Heart left ventricle (tissue), 16 donors: ENCODE measurements at regions not wholly inside any gene's neighbourhood (a gene's known extent, or its start where the extent isn't known, plus 50 kb on each side); places are given as distances from the start of the nearest gene placed in this dataset.

ENCODE experiments used
- ATAC-seq, 4 donors: fragments of 200-7000 bp; cut with Tn5 transposase; one replicate each; pipeline ENCODE4 v1.9.1; 2020 to 2022; ENCODE audit warnings: moderate library complexity in 4 of 4, mild to moderate bottlenecking in 3 of 4, moderate number of reproducible peaks in 1 of 4
- DNase-seq, 5 donors: peaks; one replicate each; pipeline ENCODE4 v3.0.0-alpha.2; 2020
- H3K27ac ChIP-seq, 12 donors: fragments of 200-600 bp; sonication (generic) in 4 of 12; one replicate each; pipeline versions ENCODE4 v1.5.0 to v1.8.0; 2016 to 2022; ENCODE audit warnings: mild to moderate bottlenecking in 2 of 12
- H3K27me3 ChIP-seq, 9 donors: fragments of 200-600 bp; sonication (generic) in 2 of 9; one replicate each; pipeline versions ENCODE4 v1.5.1 to v1.8.0; 2016 to 2022; ENCODE audit warnings: mild to moderate bottlenecking in 3 of 9
- H3K36me3 ChIP-seq, 9 donors: fragments of 200-600 bp; sonication (generic) in 2 of 9; one replicate each; pipeline versions ENCODE4 v1.5.0 to v1.8.0; 2018 to 2022; ENCODE audit warnings: mild to moderate bottlenecking in 2 of 9
- H3K4me1 ChIP-seq, 12 donors: fragments of 200-600 bp; sonication (generic) in 4 of 12; one replicate each; pipeline versions ENCODE4 v1.5.0 to v1.8.0; 2016 to 2022; ENCODE audit warnings: mild to moderate bottlenecking in 3 of 12
- H3K4me3 ChIP-seq, 12 donors: fragments of 200-600 bp; sonication (generic) in 4 of 12; one replicate each; pipeline versions ENCODE4 v1.5.0 to v1.8.0; 2017 to 2022; ENCODE audit warnings: mild to moderate bottlenecking in 9 of 12, moderate library complexity in 4 of 12
- H3K9me3 ChIP-seq, 12 donors: fragments of 200-600 bp; sonication (generic) in 4 of 12; one replicate each; pipeline versions ENCODE4 v1.5.0 to v1.8.0; 2016 to 2022; ENCODE audit warnings: mild to moderate bottlenecking in 1 of 12
- CTCF ChIP-seq, 12 donors: fragments of 200-600 bp; sonication (generic) in 4 of 12; IDR thresholded peaks; one replicate each; pipeline versions ENCODE4 v1.5.0 to v1.8.0; 2018 to 2022; ENCODE audit warnings: antibody characterized with exemption in 12 of 12, mild to moderate bottlenecking in 5 of 12
- POLR2A ChIP-seq, 2 donors: fragments of 450-650 bp; IDR thresholded peaks; one replicate each; pipeline ENCODE4 v1.6.1; 2017; ENCODE audit warnings: antibody characterized with exemption in 2 of 2, mild to moderate bottlenecking in 2 of 2, moderate library complexity in 2 of 2
- WGBS, 4 donors: extraction: QIAGEN DNeasy Blood & Tissue Kit in 2 of 4; methylation state at CpG; one replicate each; pipeline versions ENCODE4 v1.1.5 to v1.1.7; 2013 to 2018; 5-methylcytosine and 5-hydroxymethylcytosine counted together
- intact Hi-C, 10 donors: fragments of 100-400 bp; cut with DNase I; formaldehyde crosslinking; loops; one replicate each; pipeline versions ENCODE4 v1.11.1 to v1.14.2; 2022
- donor health status: ischemic (EF 13 %, LVEDD 7.1; RV severe dilation, severe dysfunction).
- donor health status: healthy with polysubstance abuse.
- donor health status: DM: no; HTN: yes; CAD: no.
- donor health status: DM: no; HTN: no; CAD: no.
- donor health status: ischemic (EF 25% LVEDD 6.9; RV normal size, moderate dysfunction).
- donor health status: ischemic (EF 25% LVEDD 5.7; RV mildly dilated, moderate dysfunction).
- donor health status: healthy.
- donor health status: DM: yes; HTN: yes; CAD: no.
- donor health status: ischemic (EF 35%, LVEDD 5.7; RV mildly dilated, moderate dysfunction).
- donor health status: nonischemic (EF 11% LVEDD 7.7; RV severe dilation, severe dysfunction).
- donor health status: DM: yes; HTN: yes; CAD: no.
- donor health status: PGD.
- donor health status: ischemic (EF 29% LVEDD 5.4; RV normal size, mild dysfunction).
- donor health status: nonischemic (EF 23%, LVEDD 6.1; RV moderate dilation, normal function).

- no peaks in the 10 kb centered on the region for H3K4me1 ChIP-seq
- H3K9me3 ChIP-seq, result peaks cover 0 to 11% (median 5%) of the 10 kb centered on the region in 12 donors
- TF ChIP-seq POLR2A (IDR thresholded peaks at IDR 0.05), result no peak
- TF ChIP-seq CTCF (IDR thresholded peaks at IDR 0.05), result no peak
- no peaks in the 10 kb centered on the region for H3K36me3 ChIP-seq
- H3K4me3 ChIP-seq, result no peak overlapping the region
- H3K27me3 ChIP-seq, result no peaks in the 10 kb centered on the region
- ATAC-seq (no peak), DNase-seq (no peak)
- H3K27ac ChIP-seq, result no peak overlapping the region
- intact Hi-C loops, result no loop called here
- 55 to 80% (median 63%) methylated on average over 3 of the region's 3 CpGs for WGBS, 4 donors
Observed at GRCh38 chr13:100826441-100826840, 151.8 kb upstream of the TMTC4 start.

- intact Hi-C loops, result no loop called here
- ATAC-seq, result no peak
- Histone ChIP-seq H3K36me3 (no peaks in the 10 kb centered on the region), H3K9me3 (peaks cover 0 to 11% (median 5%) of the 10 kb centered on the region in 12 donors), H3K27ac (no peak overlapping the region), H3K4me1 (no peaks in the 10 kb centered on the region), H3K4me3 (no peak overlapping the region), H3K27me3 (no peaks in the 10 kb centered on the region)
- TF ChIP-seq POLR2A (IDR thresholded peaks at IDR 0.05) (no peak), CTCF (IDR thresholded peaks at IDR 0.05) (no peak)
- 71 to 80% (median 78%) methylated on average over 3 of the region's 3 CpGs for WGBS, 4 donors
- no peak for DNase-seq
Observed at GRCh38 chr13:100825557-100825956, 151.0 kb upstream of the TMTC4 start.

GRCh38 chr13:100824366-100824765 is 149.8 kb upstream of the TMTC4 start:
- WGBS, 4 donors, result 47 to 54% (median 51%) methylated on average over 3 of the region's 3 CpGs
- intact Hi-C loops, result no loop called here
- ATAC-seq, result no peak
- H3K9me3 ChIP-seq, result peaks cover 0 to 11% (median 4%) of the 10 kb centered on the region in 12 donors
- no peaks in the 10 kb centered on the region for H3K36me3 ChIP-seq
- TF ChIP-seq POLR2A (IDR thresholded peaks at IDR 0.05) (no peak), CTCF (IDR thresholded peaks at IDR 0.05) (no peak)
- H3K27me3 ChIP-seq, result no peaks in the 10 kb centered on the region
- H3K4me1 ChIP-seq, result no peaks in the 10 kb centered on the region
- DNase-seq, result no peak
- no peak overlapping the region for H3K27ac ChIP-seq
- H3K4me3 ChIP-seq, result no peak overlapping the region

GRCh38 chr13:100823448-100823847 is 148.9 kb upstream of the TMTC4 start:
- intact Hi-C loops, result no loop called here
- no peak for TF ChIP-seq POLR2A (IDR thresholded peaks at IDR 0.05)
- TF ChIP-seq CTCF (IDR thresholded peaks at IDR 0.05), result no peak
- ATAC-seq, result no peak
- Histone ChIP-seq H3K27me3 (no peaks in the 10 kb centered on the region), H3K27ac (no peak overlapping the region), H3K9me3 (peaks cover 0 to 4% (median 0%) of the 10 kb centered on the region in 12 donors), H3K4me3 (no peak overlapping the region), H3K36me3 (no peaks in the 10 kb centered on the region), H3K4me1 (no peaks in the 10 kb centered on the region)
- 77 to 83% (median 80%) methylated on average over 3 of the region's 3 CpGs for WGBS, 4 donors
- DNase-seq, result no peak
